Mammary epithelial cell (primary cell): ENCODE measurements at regions not wholly inside any gene's neighbourhood (a gene's known extent, or its start where the extent isn't known, plus 50 kb on each side); places are given as distances from the start of the nearest gene placed in this dataset.

Source experiments
- CTCF ChIP-seq, 2 donors: IDR thresholded peaks in 1 of 2; conservative IDR thresholded peaks in 1 of 2; 2 replicates each; pipeline ENCODE4 v1.5.1; 2011 to 2012; ENCODE audit warnings: inconsistent platforms in 2 of 2, low read length in 2 of 2, mild to moderate bottlenecking in 2 of 2, control low read depth in 1 of 2, low read depth in 1 of 2; ENCODE audit not compliant: insufficient read depth in 1 of 2; ENCODE audit errors: extremely low read depth in 1 of 2
- EZH2 ChIP-seq: IDR thresholded peaks from 2 replicates; pipeline ENCODE4 v1.6.1; 2012; ENCODE audit warnings: low read length, inconsistent platforms, borderline replicate concordance

GRCh38 chr18:42533616-42534015 lies 578.6 kb downstream of the PIK3C3 start:
- TF ChIP-seq CTCF (conservative IDR thresholded peaks at IDR 0.05 in 1 of 2, IDR thresholded peaks at IDR 0.05 in 1 of 2; ENCODE audit: extremely low read depth in 1 of 2, insufficient read depth in 1 of 2, low read depth in 1 of 2, low read length in 2 of 2), result no peak
- TF ChIP-seq EZH2, result no peak
